ENCODE measurements at regions not wholly inside any gene's neighbourhood (a gene's known extent, or its start where the extent isn't known, plus 50 kb on each side); places are given as distances from the start of the nearest gene placed in this dataset.

DNA sequence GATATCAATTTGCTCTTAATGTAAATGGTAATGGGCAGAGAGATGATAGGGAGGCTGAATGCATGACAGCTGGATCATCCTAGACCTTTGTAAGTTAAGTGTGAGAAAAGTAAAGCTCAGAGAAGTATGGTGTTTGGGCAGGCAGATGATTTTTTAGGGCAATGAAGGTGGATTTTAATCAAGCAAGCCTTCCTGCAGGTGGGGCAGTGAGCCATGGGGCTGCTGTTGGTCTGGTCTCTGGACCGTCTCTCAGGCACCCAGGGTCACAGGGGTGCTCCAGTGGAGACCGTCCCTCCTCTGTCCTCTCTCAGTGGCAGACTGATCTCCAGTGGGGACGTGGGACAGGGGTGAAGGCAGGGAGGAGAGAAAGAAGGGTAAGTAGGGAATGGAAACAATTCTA is 69.8 kb upstream of the STK17B start:
- TF ChIP-seq ELF4 (IDR thresholded peaks at IDR 0.05) (no peak), SP1 (IDR thresholded peaks at IDR 0.05) (no peak), LEF1 (IDR thresholded peaks at IDR 0.05; ENCODE audit: borderline replicate concordance) (no peak), SUZ12 (IDR thresholded peaks at IDR 0.05) (no peak)
- CTCF ChIA-PET, result no interaction called here
- POLR2A ChIA-PET, result no interaction called here
- DNase-seq (ENCODE audit: extremely low spot score), result no peak

DNA sequence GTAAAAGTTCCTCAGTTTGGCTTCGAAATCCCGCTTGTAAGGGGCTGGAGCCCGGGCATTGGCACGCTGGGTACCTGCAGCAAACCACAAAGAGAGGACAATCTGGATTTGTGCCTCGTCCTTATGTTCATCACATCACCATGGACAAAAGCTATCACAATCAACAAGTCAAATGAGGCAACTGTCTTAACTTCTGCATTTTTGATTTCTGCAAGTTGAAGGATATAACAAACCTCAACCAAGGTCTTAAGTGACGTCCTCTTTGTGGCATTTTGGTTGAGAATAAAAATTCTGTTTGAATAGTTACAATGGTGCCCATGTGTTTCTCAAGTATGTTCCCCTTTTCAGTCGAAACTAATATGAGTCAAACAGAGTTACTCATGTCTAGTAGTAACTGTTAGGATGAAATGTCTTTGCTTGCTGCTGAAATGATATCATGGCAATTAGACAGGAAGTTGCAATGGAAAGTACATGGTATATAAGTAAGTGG is 70.8 kb upstream of the STK17B start:
- CTCF ChIA-PET, result no interaction called here
- no peak for DNase-seq (ENCODE audit: extremely low spot score)
- TF ChIP-seq L3MBTL2 (conservative IDR thresholded peaks at IDR 0.05) (no peak), HDGF (IDR thresholded peaks at IDR 0.05; ENCODE audit: borderline replicate concordance) (no peak), SP1 (IDR thresholded peaks at IDR 0.05) (no peak), ELF4 (IDR thresholded peaks at IDR 0.05) (no peak), ZNF384 (IDR thresholded peaks at IDR 0.05) (no peak), FOXM1 (IDR thresholded peaks at IDR 0.05; ENCODE audit: borderline replicate concordance) (no peak), BHLHE40 (IDR thresholded peaks at IDR 0.05; ENCODE audit: borderline replicate concordance) (no peak), CTBP1 (IDR thresholded peaks at IDR 0.05; ENCODE audit: borderline replicate concordance) (no peak), FOXA1 (IDR thresholded peaks at IDR 0.05) (no peak), NFRKB (IDR thresholded peaks at IDR 0.05) (no peak), LEF1 (IDR thresholded peaks at IDR 0.05; ENCODE audit: borderline replicate concordance) (no peak)

DNA sequence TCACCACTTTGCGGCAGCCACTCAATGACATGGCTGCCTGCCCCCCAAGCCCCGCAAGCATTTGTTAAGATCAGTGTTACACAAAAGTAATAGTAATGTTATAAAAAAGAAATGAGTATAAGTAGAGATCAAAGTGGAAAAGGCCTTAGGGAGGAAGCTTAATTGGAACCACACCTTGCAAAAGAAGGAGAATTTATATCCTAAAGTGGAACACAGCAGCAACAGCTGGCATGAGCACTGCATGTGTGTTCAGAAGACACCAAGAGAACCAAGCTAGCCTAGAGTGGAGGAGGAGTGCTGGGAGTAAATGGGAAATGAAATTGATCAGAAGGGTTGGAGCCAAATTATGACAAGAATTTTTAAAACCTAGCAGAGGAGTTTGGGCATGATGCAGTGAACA is 73.1 kb upstream of the STK17B start:
- no peak for DNase-seq (ENCODE audit: extremely low spot score)
- CTCF ChIA-PET, result interaction anchor here (1.0 kb wide), 1 partner anchor 11 kb away, joined by 5 read pairs; no protein-coding TSS in a partner anchor
- POLR2A ChIA-PET, result interaction anchor here (1.1 kb wide), 1 partner anchor 16 kb away, joined by 3 read pairs; no protein-coding TSS in a partner anchor
- TF ChIP-seq FOXA1 (IDR thresholded peaks at IDR 0.05), result no peak
- TF ChIP-seq TARDBP (IDR thresholded peaks at IDR 0.05), result no peak
- no peak for TF ChIP-seq ELF4 (IDR thresholded peaks at IDR 0.05)
- TF ChIP-seq BHLHE40 (IDR thresholded peaks at IDR 0.05; ENCODE audit: borderline replicate concordance), result no peak
- no peak for TF ChIP-seq LEF1 (IDR thresholded peaks at IDR 0.05; ENCODE audit: borderline replicate concordance)
- TF ChIP-seq SP1 (IDR thresholded peaks at IDR 0.05), result no peak
- no peak for TF ChIP-seq CTBP1 (IDR thresholded peaks at IDR 0.05; ENCODE audit: borderline replicate concordance)
- no peak for TF ChIP-seq NFRKB (IDR thresholded peaks at IDR 0.05)
- TF ChIP-seq HDGF (IDR thresholded peaks at IDR 0.05; ENCODE audit: borderline replicate concordance), result no peak

More for the DNA sequence above, 70.8 kb upstream of the STK17B start:
- POLR2A ChIA-PET, result no interaction called here

GRCh38 chr2:196244966-196245365 is 73.6 kb upstream of the STK17B start:
- CTCF ChIA-PET, result no interaction called here
- DNase-seq (ENCODE audit: extremely low spot score), result no peak
- POLR2A ChIA-PET, result interaction anchor here (1.1 kb wide), 1 partner anchor 15 kb away, joined by 3 read pairs; no protein-coding TSS in a partner anchor
- TF ChIP-seq LEF1 (IDR thresholded peaks at IDR 0.05; ENCODE audit: borderline replicate concordance) (no peak), FOXK2 (IDR thresholded peaks at IDR 0.05) (no peak), PKNOX1 (IDR thresholded peaks at IDR 0.05) (no peak), SUZ12 (IDR thresholded peaks at IDR 0.05) (no peak), BHLHE40 (IDR thresholded peaks at IDR 0.05; ENCODE audit: borderline replicate concordance) (no peak), CTBP1 (IDR thresholded peaks at IDR 0.05; ENCODE audit: borderline replicate concordance) (no peak), L3MBTL2 (conservative IDR thresholded peaks at IDR 0.05) (no peak)

DNA sequence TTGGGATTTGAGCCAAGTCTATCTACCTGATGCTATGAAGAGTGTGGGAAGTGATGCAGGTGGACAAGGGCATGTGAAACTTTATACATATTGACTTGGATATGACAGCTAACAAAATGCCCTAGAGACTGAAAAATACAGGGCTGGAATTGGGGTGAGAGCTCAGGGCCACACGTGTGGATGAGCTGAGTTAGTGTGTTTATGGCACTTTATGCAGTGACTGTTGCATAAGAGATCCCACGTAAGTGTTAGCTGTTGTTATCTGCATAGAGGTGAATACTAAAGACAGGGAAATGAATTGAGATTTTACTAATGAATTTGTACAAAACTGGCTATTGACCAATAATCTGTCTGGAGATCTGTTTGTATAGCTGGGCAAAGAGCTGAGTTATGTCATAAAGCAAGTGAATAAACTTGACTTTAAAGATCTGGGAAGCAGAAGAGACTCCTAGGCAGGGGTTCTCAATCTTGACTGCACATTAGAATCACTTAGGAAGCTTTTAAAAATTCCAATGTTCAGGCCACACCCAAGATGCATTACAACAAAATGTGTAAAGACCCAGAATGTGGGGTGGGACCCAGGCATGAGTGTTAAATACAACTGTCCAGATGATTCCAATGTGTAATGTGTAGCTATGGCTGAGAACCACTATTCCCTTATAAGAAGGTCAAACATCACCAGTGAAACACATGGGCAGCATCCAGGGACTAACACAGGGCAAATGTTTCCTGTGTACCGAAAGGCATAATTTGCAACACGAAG is 74.2 kb upstream of the STK17B start:
- ChIA-PET POLR2A (no interaction called here), CTCF (no interaction called here)
- DNase-seq (ENCODE audit: extremely low spot score), result no peak
- TF ChIP-seq SP1 (IDR thresholded peaks at IDR 0.05) (no peak), CTBP1 (IDR thresholded peaks at IDR 0.05; ENCODE audit: borderline replicate concordance) (no peak), ZNF384 (IDR thresholded peaks at IDR 0.05) (no peak), SUZ12 (IDR thresholded peaks at IDR 0.05) (no peak), FOXK2 (IDR thresholded peaks at IDR 0.05) (no peak), TARDBP (IDR thresholded peaks at IDR 0.05) (no peak), FOXM1 (IDR thresholded peaks at IDR 0.05; ENCODE audit: borderline replicate concordance) (no peak), ARNT (IDR thresholded peaks at IDR 0.05) (no peak), BHLHE40 (IDR thresholded peaks at IDR 0.05; ENCODE audit: borderline replicate concordance) (no peak), LEF1 (IDR thresholded peaks at IDR 0.05; ENCODE audit: borderline replicate concordance) (no peak), HDGF (IDR thresholded peaks at IDR 0.05; ENCODE audit: borderline replicate concordance) (no peak), FOXA1 (IDR thresholded peaks at IDR 0.05) (no peak), PKNOX1 (IDR thresholded peaks at IDR 0.05) (no peak), L3MBTL2 (conservative IDR thresholded peaks at IDR 0.05) (no peak)

DNA sequence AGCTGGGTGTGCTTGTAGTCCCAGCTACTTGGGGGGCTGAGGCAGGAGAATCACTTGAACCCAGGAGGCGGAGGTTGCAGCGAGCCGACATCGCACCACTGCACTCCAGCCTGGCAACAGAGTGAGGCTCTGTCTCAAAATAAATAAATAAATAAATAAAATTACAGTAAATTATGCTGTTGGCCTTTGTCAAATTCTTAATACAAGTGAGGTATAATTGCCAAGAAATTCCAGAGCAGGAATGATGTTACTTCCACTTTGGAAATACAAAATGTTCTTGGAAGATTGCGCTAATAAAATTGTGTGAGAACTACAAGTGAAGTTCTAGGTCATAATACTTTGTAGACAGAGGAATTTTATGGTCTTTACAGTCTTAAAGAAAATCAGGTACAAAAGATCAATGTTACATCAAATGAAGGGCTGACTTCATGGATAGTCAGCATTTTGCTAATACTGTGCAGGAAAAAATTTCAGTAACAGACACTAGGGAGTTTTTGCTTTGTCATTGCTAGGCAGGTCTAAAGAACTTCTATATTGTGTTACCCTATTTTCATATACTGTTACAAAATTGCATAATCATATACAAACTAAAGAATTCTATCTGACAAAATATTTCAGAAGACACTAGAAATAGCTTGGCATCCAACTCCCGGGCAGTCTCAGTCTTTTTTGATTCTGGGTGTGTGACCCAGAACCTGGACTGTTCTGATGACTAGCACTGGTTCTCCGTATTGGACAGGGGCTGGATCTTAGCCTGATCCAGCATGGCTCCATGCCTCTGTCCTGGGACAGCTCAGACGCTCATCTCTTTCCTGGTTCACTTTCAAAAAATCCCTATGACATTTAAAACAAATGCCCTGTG is 76.0 kb upstream of the STK17B start:
- no peak for DNase-seq (ENCODE audit: extremely low spot score)
- ChIA-PET POLR2A (no interaction called here), CTCF (no interaction called here)
- TF ChIP-seq FOXM1 (IDR thresholded peaks at IDR 0.05; ENCODE audit: borderline replicate concordance) (no peak), FOXK2 (IDR thresholded peaks at IDR 0.05) (no peak), SP1 (IDR thresholded peaks at IDR 0.05) (no peak), FOXA1 (IDR thresholded peaks at IDR 0.05) (no peak), ARNT (IDR thresholded peaks at IDR 0.05) (no peak)

Measured in HEK293T (cell line).